ENCODE measurements at regions not wholly inside any gene's neighbourhood (a gene's known extent, or its start where the extent isn't known, plus 50 kb on each side); places are given as distances from the start of the nearest gene placed in this dataset.

GRCh38 chr22:48693377-48694135 lies 1134.1 kb downstream of the BRD1 start (continued):
- TF ChIP-seq ZBTB4 (CRISPR knock-in tag; IDR thresholded peaks at IDR 0.05; ENCODE audit: borderline replicate concordance) (no peak), RFX1 (IDR thresholded peaks at IDR 0.05) (no peak), MEIS1 (CRISPR knock-in tag; IDR thresholded peaks at IDR 0.05; ENCODE audit: borderline replicate concordance) (no peak), TRIM22 (IDR thresholded peaks at IDR 0.05) (no peak), POLR2G (IDR thresholded peaks at IDR 0.05; ENCODE audit: low read depth, low read length) (peak; percentile 50), ZNF329 (CRISPR knock-in tag; IDR thresholded peaks at IDR 0.05; ENCODE audit: low read depth) (no peak), KLF11 (CRISPR knock-in tag; IDR thresholded peaks at IDR 0.05) (no peak), LCORL (IDR thresholded peaks at IDR 0.05) (no peak), LCORL (CRISPR knock-in tag; IDR thresholded peaks at IDR 0.05) (no peak), HIVEP1 (CRISPR knock-in tag; IDR thresholded peaks at IDR 0.05) (no peak), ZNF724P (CRISPR knock-in tag; IDR thresholded peaks at IDR 0.05; ENCODE audit: borderline replicate concordance) (no peak), TCF7 (IDR thresholded peaks at IDR 0.05; ENCODE audit: low read depth) (no peak), GATAD1 (CRISPR knock-in tag; IDR thresholded peaks at IDR 0.05) (0 out of 2 replicates have a peak, but pooled peaks have one; percentile 2), SMAD1 (CRISPR knock-in tag; IDR thresholded peaks at IDR 0.05; ENCODE audit: borderline replicate concordance, low read depth) (no peak), ZBTB38 (CRISPR knock-in tag; IDR thresholded peaks at IDR 0.05) (peak; percentile 85), NONO (IDR thresholded peaks at IDR 0.05) (no peak), NONO (CRISPR knock-in tag; conservative IDR thresholded peaks at IDR 0.05) (no peak), DRAP1 (CRISPR knock-in tag; IDR thresholded peaks at IDR 0.05) (no peak)
- TF ChIP-seq, protein P1, sequence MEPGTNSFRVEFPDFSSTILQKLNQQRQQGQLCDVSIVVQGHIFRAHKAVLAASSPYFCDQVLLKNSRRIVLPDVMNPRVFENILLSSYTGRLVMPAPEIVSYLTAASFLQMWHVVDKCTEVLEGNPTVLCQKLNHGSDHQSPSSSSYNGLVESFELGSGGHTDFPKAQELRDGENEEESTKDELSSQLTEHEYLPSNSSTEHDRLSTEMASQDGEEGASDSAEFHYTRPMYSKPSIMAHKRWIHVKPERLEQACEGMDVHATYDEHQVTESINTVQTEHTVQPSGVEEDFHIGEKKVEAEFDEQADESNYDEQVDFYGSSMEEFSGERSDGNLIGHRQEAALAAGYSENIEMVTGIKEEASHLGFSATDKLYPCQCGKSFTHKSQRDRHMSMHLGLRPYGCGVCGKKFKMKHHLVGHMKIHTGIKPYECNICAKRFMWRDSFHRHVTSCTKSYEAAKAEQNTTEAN (CRISPR knock-in tag; conservative IDR thresholded peaks at IDR 0.05), result no peak
- TF ChIP-seq, protein P2, sequence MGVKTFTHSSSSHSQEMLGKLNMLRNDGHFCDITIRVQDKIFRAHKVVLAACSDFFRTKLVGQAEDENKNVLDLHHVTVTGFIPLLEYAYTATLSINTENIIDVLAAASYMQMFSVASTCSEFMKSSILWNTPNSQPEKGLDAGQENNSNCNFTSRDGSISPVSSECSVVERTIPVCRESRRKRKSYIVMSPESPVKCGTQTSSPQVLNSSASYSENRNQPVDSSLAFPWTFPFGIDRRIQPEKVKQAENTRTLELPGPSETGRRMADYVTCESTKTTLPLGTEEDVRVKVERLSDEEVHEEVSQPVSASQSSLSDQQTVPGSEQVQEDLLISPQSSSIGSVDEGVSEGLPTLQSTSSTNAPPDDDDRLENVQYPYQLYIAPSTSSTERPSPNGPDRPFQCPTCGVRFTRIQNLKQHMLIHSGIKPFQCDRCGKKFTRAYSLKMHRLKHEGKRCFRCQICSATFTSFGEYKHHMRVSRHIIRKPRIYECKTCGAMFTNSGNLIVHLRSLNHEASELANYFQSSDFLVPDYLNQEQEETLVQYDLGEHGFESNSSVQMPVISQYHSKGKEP (CRISPR knock-in tag; IDR thresholded peaks at IDR 0.05), result no peak
- TF ChIP-seq, protein P3, sequence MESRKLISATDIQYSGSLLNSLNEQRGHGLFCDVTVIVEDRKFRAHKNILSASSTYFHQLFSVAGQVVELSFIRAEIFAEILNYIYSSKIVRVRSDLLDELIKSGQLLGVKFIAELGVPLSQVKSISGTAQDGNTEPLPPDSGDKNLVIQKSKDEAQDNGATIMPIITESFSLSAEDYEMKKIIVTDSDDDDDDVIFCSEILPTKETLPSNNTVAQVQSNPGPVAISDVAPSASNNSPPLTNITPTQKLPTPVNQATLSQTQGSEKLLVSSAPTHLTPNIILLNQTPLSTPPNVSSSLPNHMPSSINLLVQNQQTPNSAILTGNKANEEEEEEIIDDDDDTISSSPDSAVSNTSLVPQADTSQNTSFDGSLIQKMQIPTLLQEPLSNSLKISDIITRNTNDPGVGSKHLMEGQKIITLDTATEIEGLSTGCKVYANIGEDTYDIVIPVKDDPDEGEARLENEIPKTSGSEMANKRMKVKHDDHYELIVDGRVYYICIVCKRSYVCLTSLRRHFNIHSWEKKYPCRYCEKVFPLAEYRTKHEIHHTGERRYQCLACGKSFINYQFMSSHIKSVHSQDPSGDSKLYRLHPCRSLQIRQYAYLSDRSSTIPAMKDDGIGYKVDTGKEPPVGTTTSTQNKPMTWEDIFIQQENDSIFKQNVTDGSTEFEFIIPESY (CRISPR knock-in tag; IDR thresholded peaks at IDR 0.05), result 0 out of 2 replicates have a peak, but pooled peaks have one; percentile 9

Measured in HepG2 (cell line).